ENCODE measurements at regions not wholly inside any gene's neighbourhood (a gene's known extent, or its start where the extent isn't known, plus 50 kb on each side); places are given as distances from the start of the nearest gene placed in this dataset.

DNA sequence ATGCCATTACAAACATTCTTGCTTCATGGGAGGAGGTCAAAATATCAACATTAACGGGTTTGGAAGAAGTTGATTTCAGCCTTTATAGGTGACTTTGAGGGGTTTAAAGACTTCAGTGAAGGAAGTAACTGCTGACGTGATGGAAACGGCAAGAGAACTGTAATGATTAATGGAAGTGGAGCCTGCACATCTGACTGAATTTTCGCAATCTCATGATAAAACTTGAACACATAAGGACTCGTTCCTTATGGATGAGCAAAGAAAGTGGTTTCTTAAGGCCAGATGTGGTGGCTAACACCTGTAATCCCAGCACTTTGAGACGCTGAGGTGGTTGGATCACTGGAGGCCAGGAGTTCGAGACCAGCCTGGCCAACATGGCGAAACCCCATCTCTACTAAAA is 226.1 kb downstream of the BCAS1 start:
- no peak for TF ChIP-seq CTCF (IDR thresholded peaks at IDR 0.05)
- TF ChIP-seq EP300 (IDR thresholded peaks at IDR 0.05): no peak
